Skin epidermis (tissue), 12 donors: ENCODE measurements at regions not wholly inside any gene's neighbourhood (a gene's known extent, or its start where the extent isn't known, plus 50 kb on each side); places are given as distances from the start of the nearest gene placed in this dataset.

Experiments used
- H3K27ac ChIP-seq, 21 experiments: fragments of 200-600 bp; sonication (generic) in 11 of 21; one replicate each; pipeline ENCODE4 v1.5.0; 2020; ENCODE audit warnings: mild to moderate bottlenecking in 3 of 21, inconsistent platforms in 2 of 21, moderate library complexity in 2 of 21
- H3K4me3 ChIP-seq, 7 experiments: fragments of 200-600 bp; sonication (generic) in 2 of 7; one replicate each; pipeline ENCODE4 v1.5.0; 2020; ENCODE audit warnings: inconsistent platforms in 2 of 7, mild to moderate bottlenecking in 2 of 7, moderate library complexity in 1 of 7

DNA sequence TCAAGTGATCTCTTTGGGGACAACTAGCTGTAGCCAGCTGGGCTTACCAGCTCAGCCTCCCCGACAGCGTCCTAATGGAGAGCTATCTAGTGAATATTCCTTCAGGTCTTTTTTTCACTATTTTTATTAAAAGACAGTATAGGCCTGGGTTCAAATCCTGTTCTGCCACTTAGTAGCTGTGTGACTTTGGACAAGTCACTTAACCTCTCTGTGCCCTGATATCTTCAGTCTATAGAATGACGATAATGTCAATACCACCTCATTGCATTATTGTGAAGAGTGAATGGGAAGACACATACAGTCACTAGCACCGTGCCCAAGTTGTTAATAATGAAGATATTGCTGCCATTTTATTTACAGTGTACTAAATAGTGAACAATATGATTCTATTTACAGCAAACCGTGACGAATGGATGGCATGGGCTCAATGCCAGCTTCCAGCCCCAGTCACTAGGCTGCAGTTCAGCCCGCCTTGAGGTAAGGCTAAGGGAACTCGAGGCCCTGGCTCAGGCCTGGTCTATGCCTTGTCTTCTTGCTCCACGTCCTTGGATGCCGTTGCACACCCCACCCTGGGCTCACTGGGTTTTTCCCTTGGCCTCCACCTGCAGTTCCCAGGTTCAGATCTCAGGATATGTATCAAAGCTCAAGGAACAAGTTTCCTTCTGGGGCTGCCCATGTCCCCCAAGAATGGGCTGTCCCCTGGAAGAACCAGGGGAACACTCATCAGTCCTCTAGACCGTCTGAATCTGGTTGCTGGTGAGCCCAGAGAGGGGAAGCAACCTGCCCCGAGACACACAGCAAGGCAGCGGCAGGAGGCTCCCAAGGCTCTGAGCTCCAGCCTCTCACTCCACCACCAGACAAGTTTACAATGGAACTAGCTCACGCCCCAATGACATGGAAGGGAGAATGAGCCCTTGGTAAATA, 95.4 kb upstream of the TNRC6C start:
- Histone ChIP-seq H3K4me3 (no peak overlapping the region), H3K27ac (peak overlapping the region in 6 of 21 experiments; percentile 23 to 85 (median 52))

DNA sequence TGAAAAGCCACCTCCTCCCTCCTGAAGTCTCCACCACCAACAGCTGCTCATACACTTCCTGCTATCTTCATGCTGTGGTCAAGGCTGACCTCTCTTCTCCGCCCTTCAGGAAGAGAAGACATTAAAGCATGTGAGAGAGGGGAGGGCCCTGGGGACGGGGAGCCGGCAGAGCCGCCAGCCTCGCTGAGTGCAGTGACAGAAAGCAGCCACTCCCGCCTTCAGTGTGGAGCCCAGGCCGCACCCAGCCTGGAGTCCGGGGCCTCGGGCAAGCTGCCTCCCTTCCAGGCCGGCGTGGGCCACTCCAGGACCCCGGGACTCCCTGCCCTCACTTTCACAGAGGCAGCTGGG, 94.7 kb upstream of the TNRC6C start:
- peak overlapping the region in 12 of 21 experiments; percentile 16 to 85 (median 52) for H3K27ac ChIP-seq
- H3K4me3 ChIP-seq = no peak overlapping the region

- no peak overlapping the region for H3K4me3 ChIP-seq
- peak overlapping the region in 12 of 21 experiments; percentile 16 to 85 (median 52) for H3K27ac ChIP-seq
Observed at GRCh38 chr17:77864234-77865111, 94.0 kb upstream of the TNRC6C start.

DNA sequence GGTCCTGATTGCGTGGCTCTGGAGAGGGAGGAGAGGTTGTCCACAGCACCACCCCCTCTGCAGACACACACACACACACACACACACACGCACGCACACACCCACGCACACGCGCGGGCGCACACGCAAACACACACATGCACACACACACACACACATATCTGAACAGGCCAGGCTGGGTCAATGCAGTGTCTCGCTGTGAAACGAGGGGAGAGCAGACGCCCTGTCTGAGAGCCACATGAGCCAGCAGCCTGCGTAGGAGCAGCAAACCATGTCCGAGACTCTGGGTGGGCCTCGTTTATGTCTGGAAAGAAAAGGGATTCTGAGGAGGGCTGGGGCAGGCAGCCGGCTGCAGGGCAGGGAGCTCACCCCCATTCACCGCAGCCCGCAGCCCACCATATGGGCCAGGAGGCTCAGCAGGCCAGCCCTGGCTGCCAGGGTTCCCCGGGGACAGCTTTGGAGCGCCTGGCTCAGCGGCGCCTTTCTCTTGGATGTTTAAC, 93.3 kb upstream of the TNRC6C start:
- Histone ChIP-seq H3K4me3 (no peak overlapping the region), H3K27ac (peak overlapping the region in 12 of 21 experiments; percentile 8 to 85 (median 53))

DNA sequence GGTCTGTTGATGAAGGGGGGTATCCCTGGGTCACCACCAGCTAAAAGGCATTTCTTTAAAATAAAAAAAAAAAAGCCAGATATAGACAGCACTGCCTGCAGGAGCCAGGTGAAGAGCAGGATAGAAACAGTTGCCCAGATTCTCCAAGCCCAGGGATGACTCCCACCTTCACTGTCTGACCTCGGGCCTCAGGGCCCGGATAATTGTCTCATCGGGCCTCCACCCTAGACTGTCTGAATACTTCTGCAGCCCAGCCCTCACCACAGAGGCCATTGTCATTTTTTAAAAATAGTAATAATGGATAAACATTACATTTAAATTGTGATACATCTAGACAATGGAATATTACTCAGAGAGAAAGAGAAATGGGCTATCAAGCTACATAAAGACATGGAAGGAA, 92.8 kb upstream of the TNRC6C start:
- Histone ChIP-seq H3K27ac (peak overlapping the region in 11 of 21 experiments; percentile 8 to 85 (median 51)), H3K4me3 (no peak overlapping the region)

DNA sequence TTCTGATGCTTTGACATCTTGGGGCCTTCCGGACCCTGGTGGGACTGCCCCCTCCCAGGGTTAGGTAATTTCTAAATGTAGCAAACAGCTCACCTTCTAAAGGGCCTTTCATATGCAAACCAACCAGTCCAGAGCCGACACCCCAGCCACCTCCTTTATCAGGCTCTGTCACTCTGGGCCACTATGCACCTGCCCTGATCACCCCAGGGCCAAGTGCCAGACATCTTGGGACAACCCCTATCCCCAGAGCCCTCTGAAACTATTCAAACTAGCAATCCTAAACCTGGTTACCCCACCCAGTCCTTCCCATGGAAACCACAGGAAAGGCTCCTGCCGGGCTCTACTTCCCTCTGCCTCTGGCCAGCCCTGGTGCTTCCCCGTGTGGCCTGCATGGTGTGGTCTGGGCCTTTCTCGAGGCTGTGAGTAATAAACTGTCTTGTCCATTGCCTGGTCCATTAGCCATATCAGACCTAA, 91.2 kb upstream of the TNRC6C start:
- Histone ChIP-seq H3K27ac (no peak overlapping the region), H3K4me3 (no peak overlapping the region)

- Histone ChIP-seq H3K4me3 (no peak overlapping the region), H3K27ac (no peak overlapping the region)
Observed at GRCh38 chr17:77867976-77868713, 90.4 kb upstream of the TNRC6C start.

- no peak overlapping the region for H3K4me3 ChIP-seq
Observed at GRCh38 chr17:77869041-77869599, 89.4 kb upstream of the TNRC6C start.

GRCh38 chr17:77869665-77870132, 88.8 kb upstream of the TNRC6C start:
- Histone ChIP-seq H3K4me3 (no peak overlapping the region), H3K27ac (peak overlapping the region in 3 of 21 experiments; percentile 11 to 64 (median 17))

More at GRCh38 chr17:77869041-77869599, 89.4 kb upstream of the TNRC6C start:
- peak overlapping the region in 2 of 21 experiments; percentile 11 to 64 for H3K27ac ChIP-seq

DNA sequence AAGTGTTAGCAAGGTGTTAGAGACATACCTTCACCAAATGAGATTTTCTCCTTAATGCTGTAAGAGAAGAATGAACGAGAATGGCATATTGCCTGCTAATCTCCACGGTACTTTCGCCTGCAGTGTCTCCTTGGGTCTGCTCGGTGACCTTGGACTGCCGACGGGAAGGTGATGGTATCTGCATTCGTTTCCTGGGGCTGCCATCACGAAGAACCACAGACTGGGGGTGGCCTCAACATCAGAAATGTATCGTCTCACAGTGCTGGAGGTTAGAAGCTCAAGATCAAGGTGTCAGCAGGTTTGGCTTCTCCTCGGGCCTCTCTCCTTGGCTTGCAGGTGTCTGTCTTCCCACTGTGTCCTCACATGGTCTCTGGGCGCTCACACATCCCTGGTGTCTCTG, 86.3 kb upstream of the TNRC6C start:
- no peak overlapping the region for H3K4me3 ChIP-seq
- H3K27ac ChIP-seq = peak overlapping the region in 2 of 21 experiments; percentile 23 to 31

DNA sequence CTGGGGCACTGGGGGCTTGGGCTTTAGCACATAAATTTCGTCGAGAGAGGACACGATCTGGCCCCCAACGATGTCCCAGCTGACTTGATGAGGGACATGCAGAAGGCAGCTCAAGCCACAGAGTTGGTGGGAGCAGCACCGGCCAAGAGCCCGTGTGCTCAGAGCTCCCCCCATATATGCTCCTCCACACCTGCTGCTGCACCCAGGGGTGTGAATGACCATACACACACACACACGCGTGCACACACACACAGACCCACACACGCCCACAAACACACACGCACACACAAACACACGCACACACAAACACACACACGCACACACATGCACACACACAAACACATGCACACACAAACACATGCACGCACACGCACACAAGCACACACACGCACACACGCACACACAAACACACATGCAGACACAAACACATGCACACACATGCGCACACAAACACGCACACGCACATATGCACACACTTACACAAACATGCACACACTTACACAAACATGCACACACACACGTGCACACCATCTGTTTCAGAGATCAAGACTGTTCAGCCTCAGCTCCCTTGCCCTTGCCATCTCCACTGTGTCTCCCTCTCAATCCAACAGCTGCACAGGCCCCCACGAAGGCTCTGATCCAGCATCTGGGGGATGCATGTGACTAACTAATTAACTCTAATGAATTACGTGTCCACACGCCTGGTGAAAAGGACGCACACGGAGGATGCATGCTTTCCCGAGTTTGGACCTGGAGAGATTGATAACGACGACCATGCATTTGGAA, 85.6 kb upstream of the TNRC6C start:
- peak overlapping the region in 2 of 21 experiments; percentile 23 to 46 for H3K27ac ChIP-seq
- no peak overlapping the region for H3K4me3 ChIP-seq

- no peak overlapping the region for H3K4me3 ChIP-seq
Observed at GRCh38 chr17:77873500-77874302, 84.8 kb upstream of the TNRC6C start.

DNA sequence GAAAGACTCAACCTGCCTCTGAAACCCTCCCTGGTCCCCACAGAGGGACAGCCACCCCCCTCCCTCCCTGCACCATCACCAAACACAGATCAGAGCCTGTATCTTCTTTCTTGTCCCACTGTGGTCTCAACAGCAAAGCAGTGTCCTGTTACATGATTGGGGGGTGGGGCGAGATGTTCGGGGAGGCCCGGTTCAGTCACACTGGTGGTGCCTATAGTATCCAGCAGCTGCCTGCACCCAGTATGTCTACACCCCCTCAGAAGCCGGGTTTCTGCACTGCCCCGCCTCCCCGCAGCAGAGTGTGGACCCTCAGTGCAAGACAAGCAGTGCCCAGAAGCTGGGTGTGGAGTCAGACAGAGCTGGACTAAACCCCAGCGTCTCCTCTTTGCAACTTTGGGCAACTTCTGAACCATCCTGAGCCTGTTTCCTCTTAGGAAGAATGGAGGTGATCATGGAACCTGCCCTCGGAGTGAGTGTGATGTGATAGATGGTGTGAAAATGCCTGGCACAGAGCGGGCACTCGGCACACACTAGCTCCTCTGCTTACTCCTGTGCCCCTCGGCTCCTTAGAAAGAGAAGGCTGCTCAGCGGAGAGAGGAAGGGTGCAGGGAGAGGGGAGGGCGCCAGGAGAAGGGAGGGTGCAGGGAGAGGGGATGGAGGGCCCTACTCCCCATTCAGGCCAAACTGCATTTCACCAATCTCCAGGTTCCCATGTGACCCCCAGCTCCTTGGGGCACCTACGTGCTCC, 84.0 kb upstream of the TNRC6C start:
- H3K4me3 ChIP-seq = no peak overlapping the region
- peak overlapping the region in 4 of 21 experiments; percentile 11 to 83 (median 36) for H3K27ac ChIP-seq

More at GRCh38 chr17:77873500-77874302, 84.8 kb upstream of the TNRC6C start:
- peak overlapping the region in 2 of 21 experiments; percentile 10 to 83 for H3K27ac ChIP-seq

DNA sequence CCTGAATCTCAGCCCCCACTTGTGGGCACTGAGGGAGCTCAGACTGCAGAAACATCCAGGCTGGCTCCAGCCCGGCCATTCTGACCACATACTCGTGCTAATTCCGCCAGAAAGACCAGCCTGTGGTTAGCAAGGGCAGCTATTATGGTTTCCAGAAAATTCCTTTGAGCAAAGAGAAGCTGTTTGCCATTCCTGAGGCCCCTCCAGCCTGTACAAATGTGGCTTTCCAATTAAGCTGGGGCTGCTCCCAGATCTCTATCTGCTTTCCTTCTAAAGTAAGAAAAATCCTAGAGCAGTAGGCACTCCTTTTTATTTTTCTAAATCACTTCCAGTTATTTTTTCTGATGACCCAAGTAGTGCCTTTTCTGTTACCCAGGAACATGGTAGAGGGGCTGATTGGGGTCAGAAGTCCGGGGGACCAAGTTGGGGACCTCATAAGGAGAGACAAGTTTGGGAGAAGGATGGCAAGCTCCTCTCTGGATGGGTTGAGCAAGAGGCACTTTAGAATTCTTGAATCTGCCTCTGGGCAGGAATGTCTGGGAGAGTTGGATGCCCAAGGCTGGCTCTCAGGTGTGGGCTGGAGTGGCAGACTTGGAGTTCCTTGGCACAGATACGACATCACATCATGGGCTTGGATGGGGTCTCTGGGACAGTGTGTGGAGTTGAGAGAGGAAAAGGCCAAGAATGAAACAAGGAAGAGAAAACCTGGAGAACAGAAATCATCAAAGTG, 83.3 kb upstream of the TNRC6C start:
- Histone ChIP-seq H3K4me3 (no peak overlapping the region), H3K27ac (peak overlapping the region in 7 of 21 experiments; percentile 11 to 83 (median 32))

DNA sequence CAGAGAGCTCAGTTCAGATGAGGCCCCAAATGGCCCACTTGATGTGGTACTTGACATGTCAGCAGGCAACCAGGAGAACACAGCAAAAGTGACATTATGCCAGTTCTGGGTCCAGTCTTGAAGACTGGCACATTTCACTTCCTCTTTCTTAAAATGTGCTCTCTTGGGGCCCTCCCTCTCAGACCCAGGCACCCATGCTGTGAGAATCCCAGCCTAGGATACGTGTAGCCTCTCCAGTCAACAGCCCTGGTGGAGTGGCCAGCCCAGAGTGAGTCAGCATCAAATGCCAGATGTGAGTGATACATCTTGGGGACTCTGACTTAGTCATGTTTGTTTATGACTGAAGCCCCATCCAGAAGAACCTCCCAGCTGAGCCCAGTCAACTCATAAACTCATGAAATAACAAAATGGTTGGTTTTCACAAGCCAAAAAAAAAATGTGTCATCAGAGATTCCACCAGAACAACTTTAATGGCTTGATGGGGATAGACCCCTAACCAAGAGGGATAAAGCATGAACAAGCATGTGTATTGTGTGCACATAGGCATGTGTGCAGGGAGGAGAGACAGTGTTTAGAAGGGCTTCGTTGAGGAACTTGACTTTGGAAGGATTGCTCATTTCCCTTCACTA, 82.5 kb upstream of the TNRC6C start:
- H3K4me3 ChIP-seq = no peak overlapping the region
- H3K27ac ChIP-seq = peak overlapping the region in 5 of 21 experiments; percentile 17 to 83 (median 32)
